NCI-H2081 (cell line): ENCODE measurements at regions not wholly inside any gene's neighbourhood (a gene's known extent, or its start where the extent isn't known, plus 50 kb on each side); places are given as distances from the start of the nearest gene placed in this dataset.
"Not testable (repeated sequence)": the region's sequence is repeated elsewhere in the genome, so short reads cannot be mapped to it uniquely, and the experiment has no call there.

Source experiments
- DNase-seq, 2 experiments: peaks; one replicate each; lab custom pipeline; 2025; lab: John Stamatoyannopoulos, UW

- no peak for DNase-seq
Observed at GRCh38 chr4:122100508-122100907, 51.6 kb upstream of the BLTP1 start.

GRCh38 chr4:122099896-122100295, 52.2 kb upstream of the BLTP1 start:
- no peak for DNase-seq

GRCh38 chr4:122091836-122092405, 60.2 kb upstream of the BLTP1 start:
- no peak for DNase-seq

GRCh38 chr4:122091397-122091796, 60.7 kb upstream of the BLTP1 start:
- DNase-seq = no peak

- DNase-seq = no peak
Observed at GRCh38 chr4:122090989-122091388, 61.1 kb upstream of the BLTP1 start.

GRCh38 chr4:122086338-122087065, 65.6 kb upstream of the BLTP1 start:
- DNase-seq = peak; percentile 16 to 54

- no peak for DNase-seq
Observed at GRCh38 chr4:122083989-122084388, 68.1 kb upstream of the BLTP1 start.

- no peak for DNase-seq
Observed at GRCh38 chr4:122083351-122083750, 68.8 kb upstream of the BLTP1 start.

- DNase-seq = no peak
Observed at GRCh38 chr4:122082661-122083060, 69.5 kb upstream of the BLTP1 start.

GRCh38 chr4:122077653-122078052, 74.5 kb upstream of the BLTP1 start:
- not testable (repeated sequence) for DNase-seq

- DNase-seq = not testable (repeated sequence)
Observed at GRCh38 chr4:122076835-122077234, 75.3 kb upstream of the BLTP1 start.

- DNase-seq = no peak
Observed at GRCh38 chr4:122073615-122074014, 78.5 kb upstream of the BLTP1 start.

- no peak for DNase-seq
Observed at GRCh38 chr4:122065915-122066314, 86.2 kb upstream of the BLTP1 start.

GRCh38 chr4:122065149-122065548, 87.0 kb upstream of the BLTP1 start:
- no peak for DNase-seq

- DNase-seq = no peak
Observed at GRCh38 chr4:122053186-122053585, 98.9 kb upstream of the BLTP1 start.

- DNase-seq = no peak
Observed at GRCh38 chr4:122052677-122053076, 99.5 kb upstream of the BLTP1 start.

- DNase-seq = no peak
Observed at GRCh38 chr4:122050841-122051240, 99.0 kb upstream of the TRPC3 start.

- no peak for DNase-seq
Observed at GRCh38 chr4:122047456-122048425, 95.9 kb upstream of the TRPC3 start.

- no peak for DNase-seq
Observed at GRCh38 chr4:122046255-122046654, 94.4 kb upstream of the TRPC3 start.

GRCh38 chr4:122045533-122045932, 93.7 kb upstream of the TRPC3 start:
- DNase-seq = peak; percentile 80 to 92

- DNase-seq = no peak
Observed at GRCh38 chr4:122044501-122044900, 92.6 kb upstream of the TRPC3 start.

- DNase-seq = no peak
Observed at GRCh38 chr4:122041312-122041711, 89.5 kb upstream of the TRPC3 start.

- DNase-seq = no peak
Observed at GRCh38 chr4:122038896-122039295, 87.0 kb upstream of the TRPC3 start.
